ENCODE measurements at regions not wholly inside any gene's neighbourhood (a gene's known extent, or its start where the extent isn't known, plus 50 kb on each side); places are given as distances from the start of the nearest gene placed in this dataset.

- DNase-seq: no peak
Observed at GRCh38 chr17:34874478-34874877, 86.8 kb downstream of the CCT6B start.

- no peak for DNase-seq
Observed at GRCh38 chr17:34872640-34873039, 88.6 kb downstream of the CCT6B start.

GRCh38 chr17:34869641-34870040, 91.6 kb downstream of the CCT6B start:
- DNase-seq: no peak

GRCh38 chr17:34865716-34866115, 95.5 kb downstream of the CCT6B start:
- no peak for DNase-seq

DNA sequence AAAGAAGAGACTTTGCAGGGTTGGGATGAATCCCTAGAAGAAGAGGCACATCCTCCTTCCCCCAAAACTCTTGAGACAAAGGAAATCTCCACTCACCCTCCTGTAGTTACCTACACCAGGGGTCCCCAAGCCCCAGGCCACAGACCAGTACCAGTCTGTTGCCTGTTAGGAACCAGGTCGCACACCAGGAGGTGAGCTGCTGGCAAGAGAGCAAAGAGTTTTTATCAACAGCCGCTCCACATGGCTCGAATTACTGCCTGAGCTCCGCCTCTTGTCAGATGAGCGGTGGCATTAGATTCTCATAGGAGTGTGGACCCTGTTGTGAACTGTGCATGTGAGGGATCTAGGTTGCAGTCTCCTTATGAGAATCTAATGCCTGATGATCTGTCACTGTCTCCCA, 98.9 kb downstream of the CCT6B start:
- no peak for DNase-seq

DNA sequence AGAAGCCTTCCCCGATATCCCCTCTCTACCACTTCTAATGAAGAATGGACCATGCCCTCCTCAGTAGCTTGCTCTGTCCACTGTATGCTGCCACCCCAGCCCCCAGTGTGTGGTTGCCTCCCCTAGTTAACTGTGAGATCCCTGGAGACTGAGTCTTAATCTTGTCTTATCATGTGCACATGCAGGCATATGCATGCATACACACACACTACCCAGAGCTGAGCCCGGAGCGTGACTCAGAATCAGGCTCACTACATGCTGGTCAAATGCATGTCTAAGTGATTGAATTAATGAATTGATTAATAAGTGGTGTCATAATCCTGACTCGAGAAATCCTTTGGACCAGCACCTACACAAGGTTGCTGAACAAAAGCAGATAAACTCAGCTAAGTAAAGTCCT, 99.4 kb downstream of the CCT6B start:
- no peak for DNase-seq

DNA sequence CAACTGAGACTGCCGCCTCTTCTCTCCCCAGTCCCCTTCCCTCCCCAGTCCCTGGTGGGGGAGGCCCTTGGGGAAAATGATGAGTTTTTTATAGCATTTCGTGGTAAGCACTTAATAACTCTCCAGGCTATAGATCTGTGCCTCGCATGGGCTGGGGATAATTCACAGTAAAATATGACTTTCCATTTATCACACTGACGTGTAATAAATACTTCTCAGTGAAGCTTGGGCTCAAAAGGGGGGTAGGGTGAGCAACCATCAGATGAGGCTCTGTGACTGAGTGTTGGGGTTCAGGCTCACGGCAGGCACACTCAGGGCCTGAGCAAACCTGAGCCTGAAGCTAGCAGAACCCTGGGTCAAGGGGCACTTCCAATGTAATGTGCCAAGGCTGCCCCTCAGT, 101.6 kb downstream of the CCT6B start:
- no peak for DNase-seq

DNA sequence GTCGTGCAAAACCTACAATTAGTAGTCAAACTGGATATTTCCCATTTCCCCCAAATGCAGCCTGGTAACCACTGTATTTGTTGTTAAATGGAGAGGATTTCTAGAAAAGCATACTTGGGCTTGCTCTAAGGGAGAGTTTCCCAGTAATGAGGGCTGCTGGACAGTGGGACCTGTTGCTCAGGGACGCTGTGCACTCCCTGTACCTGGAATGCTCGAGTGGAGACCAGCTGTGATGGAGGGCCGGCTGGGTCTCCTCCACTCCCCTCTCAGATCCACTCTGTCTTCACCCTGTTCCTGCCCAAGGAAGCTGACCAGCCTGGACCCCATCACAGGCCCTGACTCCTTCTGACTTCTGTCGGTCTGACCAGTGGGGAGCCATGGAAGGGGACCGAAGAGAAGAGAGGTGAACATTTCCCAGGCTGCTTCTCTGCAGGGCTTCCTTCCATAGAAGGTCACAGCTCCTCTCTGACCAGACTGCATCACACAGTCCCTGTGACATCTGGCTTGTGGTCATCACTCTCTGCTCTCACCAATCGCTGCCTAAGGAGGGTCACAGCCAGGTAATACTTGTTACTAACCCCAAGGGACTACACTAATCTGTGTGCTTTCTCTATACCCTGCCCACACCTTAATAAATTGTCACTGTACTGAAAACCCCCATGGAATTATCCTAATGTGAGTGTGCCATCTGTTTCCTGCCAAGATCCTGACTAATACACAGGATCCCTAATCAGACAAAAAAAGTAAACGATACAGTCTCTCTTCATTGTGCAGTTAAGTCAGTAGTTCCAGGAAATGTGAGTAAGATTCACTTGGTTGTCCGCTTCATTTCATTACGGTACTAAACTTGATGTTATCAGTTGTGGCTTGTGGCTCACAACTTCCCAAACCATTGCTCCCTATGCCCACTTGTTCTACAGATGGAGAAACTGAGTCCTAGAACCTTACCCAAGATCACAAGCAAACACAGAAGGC, 102.4 kb downstream of the CCT6B start:
- DNase-seq: no peak

GRCh38 chr17:34853924-34854323, 107.3 kb downstream of the CCT6B start:
- DNase-seq: no peak

DNA sequence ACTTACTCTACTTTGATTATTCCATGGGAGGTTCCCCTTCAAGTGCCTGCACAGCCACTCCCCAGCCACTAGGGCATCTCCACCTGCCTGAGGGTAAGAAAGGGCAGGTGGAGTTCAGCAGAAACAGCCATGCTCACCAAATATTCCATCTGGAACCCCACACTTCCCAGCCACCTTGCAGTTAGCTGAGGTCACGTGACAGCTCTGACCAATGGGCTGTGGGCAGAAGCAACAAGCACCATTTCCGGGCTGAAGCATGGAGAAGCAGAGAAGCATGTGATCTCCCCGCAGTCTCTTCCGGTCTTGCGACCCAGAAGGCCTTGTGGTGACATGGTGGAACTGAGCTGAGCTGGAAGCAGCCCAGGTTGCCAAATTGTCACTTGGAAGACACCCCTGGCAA, 108.6 kb downstream of the CCT6B start:
- DNase-seq: no peak

- no peak for DNase-seq
Observed at GRCh38 chr17:34851961-34852540, 109.2 kb downstream of the CCT6B start.

DNA sequence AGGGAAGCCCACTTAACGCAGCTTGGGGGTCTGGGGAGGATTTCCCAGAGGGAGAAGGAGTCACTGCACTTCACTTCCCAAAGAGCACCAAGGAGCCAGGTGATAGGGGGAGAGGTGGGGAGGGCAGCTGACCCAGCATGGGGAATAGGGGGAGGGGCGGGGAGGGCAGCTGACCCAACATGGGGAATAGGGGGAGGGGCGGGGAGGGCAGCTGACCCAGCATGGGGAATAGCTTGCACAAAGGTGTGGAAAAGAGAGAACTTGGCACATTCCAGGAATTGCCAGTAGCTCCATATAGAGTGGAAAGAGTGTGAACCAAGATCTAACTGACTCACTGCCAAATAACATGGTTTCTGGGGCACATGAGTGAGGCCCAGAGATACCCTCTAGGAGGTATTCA, 110.3 kb downstream of the CCT6B start:
- DNase-seq: no peak

- no peak for DNase-seq
Observed at GRCh38 chr17:34850023-34850422, 111.2 kb downstream of the CCT6B start.

DNA sequence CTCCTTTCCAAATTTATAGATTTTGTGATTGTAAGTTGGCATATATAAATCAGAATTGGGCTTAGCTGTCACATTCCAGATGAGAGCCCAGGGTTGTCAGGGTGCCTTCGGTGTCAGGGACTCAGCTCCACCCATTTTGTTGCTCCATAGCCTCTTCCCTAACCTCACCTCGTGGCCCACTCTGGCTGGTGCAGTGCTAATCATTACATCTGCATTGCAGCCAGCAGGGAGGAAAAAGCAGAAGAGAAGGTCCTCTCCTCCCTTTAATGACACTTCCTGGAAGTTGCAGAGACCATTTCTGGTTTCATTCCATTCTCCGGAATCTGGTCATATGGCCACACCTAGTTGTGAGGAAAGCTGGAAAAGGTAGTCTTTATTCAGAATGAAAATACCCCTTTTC, 113.3 kb downstream of the CCT6B start:
- no peak for DNase-seq

- no peak for DNase-seq
Observed at GRCh38 chr17:34845296-34845695, 116.0 kb downstream of the CCT6B start.

DNA sequence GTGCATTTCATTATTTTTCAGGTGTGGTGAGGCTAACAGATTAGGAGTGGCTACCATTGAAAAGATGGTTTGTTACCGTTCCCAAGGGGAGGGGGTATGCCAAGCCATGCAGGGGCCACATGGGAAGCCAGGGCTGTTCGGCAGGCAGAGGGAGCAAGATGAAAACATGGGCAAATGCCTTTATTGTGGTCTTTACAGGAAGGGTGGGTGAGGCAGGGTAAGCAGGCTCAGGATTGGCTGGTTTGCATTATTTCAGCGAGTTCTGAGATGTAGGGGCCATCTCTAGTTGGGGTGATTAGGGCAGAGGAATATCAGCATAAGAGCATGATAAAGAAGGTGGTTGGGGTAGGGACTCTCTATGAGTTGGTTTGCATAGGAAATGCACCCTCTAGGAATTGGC, 117.6 kb downstream of the CCT6B start:
- no peak for DNase-seq

DNA sequence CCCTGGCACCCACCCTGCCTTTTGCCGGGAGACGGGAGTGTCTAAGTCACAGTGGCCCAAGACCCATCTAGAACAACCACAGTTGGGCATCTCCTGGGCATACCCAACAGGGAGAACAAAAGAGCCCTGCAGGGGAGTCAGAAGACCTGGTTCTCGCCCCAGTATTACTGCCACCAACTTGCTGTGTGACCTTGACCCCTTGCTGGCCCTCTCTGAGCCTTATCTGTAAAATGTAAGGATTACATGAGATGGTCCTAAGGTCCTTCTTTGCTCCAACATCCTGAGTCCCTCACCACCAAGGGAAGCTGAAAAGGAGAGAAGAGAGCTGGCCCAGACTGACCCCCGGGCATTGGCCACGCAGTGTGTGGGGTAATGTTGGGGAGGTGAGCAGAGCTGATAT, 119.0 kb downstream of the CCT6B start:
- DNase-seq: no peak

GRCh38 chr17:34841467-34841866, 119.8 kb downstream of the CCT6B start:
- no peak for DNase-seq

DNA sequence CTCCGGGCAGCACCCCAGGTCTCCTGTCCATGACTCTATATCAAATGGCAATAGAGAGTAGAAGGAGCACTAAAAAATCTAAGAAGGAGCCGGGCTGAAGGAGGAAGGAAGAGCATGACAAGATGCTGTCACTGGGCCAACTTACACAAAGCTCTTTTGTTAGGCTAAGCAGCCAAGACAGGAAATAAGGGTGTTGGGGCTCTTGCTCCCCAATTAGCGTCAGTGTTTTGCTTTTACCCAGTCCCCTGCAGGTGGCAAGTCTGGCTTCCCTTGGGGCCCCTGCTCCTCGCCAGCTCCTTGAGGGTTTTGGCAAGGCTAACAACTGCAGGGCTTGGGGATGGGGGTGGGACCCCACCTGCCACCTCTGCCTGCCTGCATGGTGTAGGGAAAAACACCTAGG, 120.5 kb downstream of the CCT6B start:
- DNase-seq: no peak

- DNase-seq: no peak
Observed at GRCh38 chr17:34837876-34838478, 123.3 kb downstream of the CCT6B start.

GRCh38 chr17:34832376-34832775, 128.9 kb downstream of the CCT6B start:
- no peak for DNase-seq

- DNase-seq: no peak
Observed at GRCh38 chr17:34827008-34827407, 134.3 kb downstream of the CCT6B start.

DNA sequence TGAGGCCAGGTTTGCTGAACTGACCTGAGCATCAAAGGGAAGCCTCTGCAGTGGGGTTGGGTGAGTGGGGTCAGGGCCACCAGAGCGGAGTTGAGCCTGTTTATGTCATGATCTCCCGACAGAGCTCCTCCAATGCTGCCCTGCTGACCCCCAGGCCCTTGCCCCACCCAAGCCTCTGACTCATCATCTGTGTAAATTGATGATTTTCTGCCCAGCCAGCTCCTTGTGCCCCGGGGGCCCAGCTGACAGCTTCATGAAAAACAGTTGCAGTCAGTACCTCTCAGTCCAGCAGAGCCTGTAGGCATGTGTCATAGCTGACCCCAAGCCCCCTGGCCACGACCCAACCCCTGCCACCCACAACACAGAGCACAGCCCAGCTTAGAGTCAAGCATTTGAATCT, 134.9 kb downstream of the CCT6B start:
- no peak for DNase-seq

GRCh38 chr17:34825884-34826283, 135.4 kb downstream of the CCT6B start:
- no peak for DNase-seq
